ENCODE measurements at regions not wholly inside any gene's neighbourhood (a gene's known extent, or its start where the extent isn't known, plus 50 kb on each side); places are given as distances from the start of the nearest gene placed in this dataset.

DNA sequence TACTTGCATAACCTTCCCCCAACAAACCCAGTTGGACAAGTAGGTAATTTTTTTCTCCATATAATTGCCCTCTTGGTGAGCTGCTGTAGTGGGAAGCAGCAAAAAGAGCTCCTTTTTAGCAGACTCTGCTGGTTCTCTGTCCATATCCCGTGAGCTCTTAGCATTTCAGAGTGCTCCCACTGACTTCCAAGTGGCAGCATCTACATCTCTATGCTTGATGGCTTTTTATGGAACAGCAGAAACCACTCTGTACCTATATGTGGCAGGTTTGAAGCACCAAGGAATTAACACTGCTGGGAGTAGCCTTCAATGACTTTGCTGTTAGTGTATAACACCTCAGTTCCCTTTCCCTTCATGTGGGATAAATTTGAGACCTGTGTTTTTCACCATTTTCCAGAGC lies 168.4 kb upstream of the NHS start:
- DNase-seq, result no peak

GRCh38 chrX:17214962-17215361 lies 160.0 kb upstream of the NHS start:
- no peak for DNase-seq

- no peak for DNase-seq
Measured at GRCh38 chrX:17226736-17227135, 148.3 kb upstream of the NHS start.

DNA sequence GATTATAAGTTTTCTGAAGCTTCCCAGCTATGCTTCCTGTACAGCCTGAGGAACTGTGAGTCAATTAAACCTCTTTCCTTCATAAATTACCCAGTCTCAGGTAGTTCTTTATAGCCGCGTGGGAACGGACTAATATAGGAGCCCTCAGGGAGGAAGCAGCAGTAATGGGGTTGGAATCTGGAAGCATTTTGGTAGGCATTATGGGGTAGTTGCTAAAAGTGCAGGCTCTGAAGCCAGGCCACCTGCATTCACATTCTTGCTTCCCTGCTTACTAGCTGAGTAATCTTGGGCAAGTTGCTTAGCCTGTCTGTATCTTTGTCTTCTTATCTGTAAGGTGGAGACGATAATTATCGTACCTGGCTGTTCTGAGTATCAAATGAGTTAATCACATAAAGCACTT lies 137.9 kb upstream of the NHS start:
- no peak for DNase-seq

DNA sequence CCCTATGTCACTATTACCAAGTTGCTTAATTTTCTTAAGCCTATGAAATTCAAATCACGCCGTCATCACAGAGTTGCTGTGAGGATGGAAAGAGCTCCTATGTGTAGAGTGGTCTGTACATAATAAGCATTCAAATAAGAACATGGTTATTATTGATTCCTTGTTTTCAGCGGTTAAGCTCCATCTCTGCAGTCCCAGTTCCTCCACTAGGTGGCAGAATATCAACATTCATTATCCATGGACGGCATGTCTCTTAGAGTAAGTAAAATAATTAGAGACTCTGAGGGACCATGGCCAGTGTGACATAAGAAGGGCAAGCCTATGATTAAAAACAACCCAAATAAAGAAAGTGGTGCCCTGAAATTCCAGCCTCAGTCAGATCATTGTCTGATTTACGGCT lies 132.5 kb upstream of the NHS start:
- peak; percentile 5 for DNase-seq

- DNase-seq, result no peak
Measured at GRCh38 chrX:17247144-17247543, 127.9 kb upstream of the NHS start.

- DNase-seq, result no peak
Measured at GRCh38 chrX:17262123-17262522, 112.9 kb upstream of the NHS start.

GRCh38 chrX:17266136-17266535 lies 108.9 kb upstream of the NHS start:
- DNase-seq, result no peak

DNA sequence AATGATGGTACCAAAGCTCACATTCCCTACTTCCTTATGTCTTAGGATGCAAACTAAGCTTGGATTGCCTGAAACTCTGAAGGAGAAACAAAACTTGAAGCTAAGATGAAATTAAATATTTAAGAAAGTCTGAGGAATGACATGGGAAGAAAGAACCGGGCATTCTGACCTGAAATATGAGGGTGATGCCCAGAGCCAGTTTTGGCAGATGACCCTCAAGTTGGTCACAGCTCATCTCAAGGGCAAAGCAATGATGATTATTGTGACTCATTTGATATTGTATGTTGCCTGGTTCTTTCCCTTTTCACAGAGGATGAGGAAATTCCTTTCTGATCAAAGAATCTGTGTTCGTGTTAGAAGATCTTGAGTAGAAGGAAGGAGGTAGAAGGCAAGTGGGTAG lies 96.0 kb upstream of the NHS start:
- no peak for DNase-seq

DNA sequence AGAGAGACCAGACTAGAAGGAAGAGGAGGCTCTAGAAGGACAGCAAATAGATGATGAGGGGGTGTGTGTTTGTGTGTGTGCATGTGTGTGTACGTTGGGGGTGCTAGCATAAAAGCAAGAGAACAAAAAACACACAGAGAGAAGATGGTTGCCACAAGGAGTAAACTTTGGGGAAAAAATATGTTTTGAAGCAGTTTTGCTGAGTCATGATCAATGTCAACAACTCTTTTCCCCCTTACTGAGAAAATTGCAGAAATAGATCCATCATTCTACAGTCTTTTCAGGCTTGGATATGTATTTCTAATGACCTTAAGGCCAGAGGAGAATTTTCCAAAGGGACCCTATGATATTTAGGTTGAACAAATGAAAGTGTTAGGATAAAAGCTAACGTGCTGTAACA lies 89.0 kb upstream of the NHS start:
- DNase-seq, result no peak

- DNase-seq, result no peak
Measured at GRCh38 chrX:17291171-17291900, 83.7 kb upstream of the NHS start.

DNA sequence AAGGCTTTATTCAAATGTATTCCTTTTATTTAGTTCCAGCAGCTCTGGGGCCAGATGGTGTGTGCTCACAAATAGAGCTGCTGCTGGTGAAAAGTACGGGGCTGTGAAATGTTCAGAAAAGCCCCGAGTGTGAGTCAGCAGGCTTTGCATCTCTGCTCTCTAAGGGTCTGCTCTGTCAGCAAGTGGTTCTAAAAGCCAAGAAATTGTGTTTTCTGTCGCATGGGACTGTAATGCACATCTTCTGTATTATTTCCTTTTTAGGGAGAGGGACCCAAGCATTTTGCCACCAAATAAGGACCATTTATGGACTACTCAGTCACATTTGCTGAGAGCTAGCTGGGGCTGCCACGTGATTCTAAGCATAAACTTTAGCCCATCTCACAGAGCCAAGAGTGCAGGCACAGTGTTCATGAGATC lies 82.9 kb upstream of the NHS start:
- no peak for DNase-seq

DNA sequence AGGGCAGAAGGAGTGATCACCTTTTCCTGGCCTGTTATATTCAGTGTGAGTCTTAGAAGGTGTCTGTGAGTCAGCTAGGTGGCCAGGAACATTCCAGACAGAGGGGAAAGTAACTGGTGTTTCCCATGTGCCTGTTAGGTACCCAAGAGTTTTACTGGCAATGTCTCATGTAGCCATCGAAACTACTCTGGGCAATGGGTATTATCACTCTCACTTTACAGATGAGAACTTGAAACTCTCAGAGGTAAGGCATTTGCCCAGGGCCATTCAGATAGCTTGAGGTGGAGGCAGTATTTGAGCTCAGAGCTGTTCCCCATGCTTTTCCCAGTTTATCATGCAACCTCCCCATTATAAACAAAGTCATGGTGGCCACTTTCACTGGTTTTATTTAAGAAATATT lies 80.4 kb upstream of the NHS start:
- no peak for DNase-seq

DNA sequence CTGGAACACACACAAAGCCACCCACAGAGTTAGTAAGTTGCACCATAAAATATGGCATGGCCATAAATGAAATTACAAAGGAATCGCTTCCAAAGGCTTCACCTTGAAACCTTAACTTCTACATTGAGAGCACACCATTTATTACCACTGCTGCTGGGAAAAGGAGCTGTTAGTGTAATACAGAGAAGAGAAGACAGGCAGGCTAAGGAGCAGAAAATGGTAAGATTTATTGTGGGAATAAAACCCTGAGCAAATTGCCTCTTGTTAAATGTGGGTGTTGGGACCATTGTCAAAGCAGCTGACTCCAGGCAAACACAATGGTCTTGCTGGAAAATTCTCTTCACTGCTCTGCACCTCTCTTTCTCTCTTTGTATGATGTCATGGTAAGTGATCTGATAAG lies 79.2 kb upstream of the NHS start:
- DNase-seq, result no peak

- DNase-seq, result no peak
Measured at GRCh38 chrX:17298564-17298963, 76.4 kb upstream of the NHS start.

- no peak for DNase-seq
Measured at GRCh38 chrX:17299206-17299605, 75.8 kb upstream of the NHS start.

DNA sequence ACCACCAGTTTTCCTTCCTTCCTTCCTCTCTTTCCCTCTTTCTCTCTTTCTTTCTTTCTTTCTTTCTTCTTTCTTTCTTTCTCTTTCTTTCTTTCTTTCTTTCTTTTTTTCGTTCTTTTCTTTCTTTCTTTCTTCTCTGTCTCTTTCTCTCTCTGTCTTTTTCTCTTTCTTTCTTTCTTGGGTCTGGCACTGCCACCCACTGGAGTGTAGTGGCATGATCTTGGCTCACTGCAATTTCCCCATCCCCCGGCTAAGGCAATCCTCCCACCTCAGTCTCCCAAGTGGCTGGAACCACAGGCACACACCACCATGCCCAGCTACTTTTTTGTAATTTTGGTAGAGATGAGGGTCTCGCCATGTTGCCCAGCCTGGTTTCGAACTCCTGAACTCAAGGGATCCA lies 51.6 kb upstream of the NHS start:
- DNase-seq, result no peak

Data from activated T-cell treated with anti-CD3 and anti-CD28 coated beads for 4 hours (primary cell).